Caco-2 (cell line): ENCODE measurements at regions not wholly inside any gene's neighbourhood (a gene's known extent, or its start where the extent isn't known, plus 50 kb on each side); places are given as distances from the start of the nearest gene placed in this dataset.

Experiments used
- BruUV-seq: library from RNA; stranded (reverse); fragments of 400-500 nt; replicated peaks from 2 replicates; lab custom pipeline; 2021; lab: Mats Ljungman, UMichigan
- CTCF ChIA-PET: fragments of 300-600 bp; sonication (Branson Sonifier 250); formaldehyde crosslinking; loops from one replicate; lab custom pipeline; 2022; ENCODE audit warnings: antibody characterized with exemption; lab: Charles Lee
- POLR2A ChIA-PET: fragments of 300-600 bp; sonication (Branson Sonifier 250); formaldehyde crosslinking; loops from one replicate; lab custom pipeline; 2022; ENCODE audit warnings: antibody characterized with exemption; lab: Charles Lee
- DNase-seq, 2 experiments: peaks; one replicate each; pipeline versions ENCODE4 v3.0.0 to v3.0.0-alpha.2; 2020 to 2022
- H3K27me3 ChIP-seq: replicated peaks from 2 replicates; pipeline ENCODE4 v1.6.0; 2011; ENCODE audit warnings: low read length; ENCODE audit not compliant: control insufficient read depth, insufficient read depth
- H3K36me3 ChIP-seq: 2 replicates; pipeline ENCODE4 v1.5.1; 2011; ENCODE audit warnings: low read length; ENCODE audit not compliant: control insufficient read depth, insufficient read depth
- H3K4me1 ChIP-seq: fragments of 250-450 bp; sonication (Bioruptor Pico); 2 replicates; pipeline ENCODE4 v1.5.1; 2020; ENCODE audit warnings: mild to moderate bottlenecking
- H3K4me3 ChIP-seq: 2 replicates; pipeline ENCODE4 v1.5.1; 2011; ENCODE audit warnings: low read depth, mild to moderate bottlenecking, control low read depth, low read length
- H3K9me3 ChIP-seq: fragments of 250-450 bp; sonication (Bioruptor Pico); 2 replicates; pipeline ENCODE4 v1.5.1; 2020; ENCODE audit warnings: mild to moderate bottlenecking, moderate library complexity
- H3K27ac Mint-ChIP-seq: one replicate; pipeline ENCODE4 v1.8.0; 2022; ENCODE audit warnings: mixed read lengths; ENCODE audit not compliant: unreplicated experiment
- H3K27me3 Mint-ChIP-seq: one replicate; pipeline ENCODE4 v1.8.0; 2022; ENCODE audit warnings: mixed read lengths; ENCODE audit not compliant: insufficient read depth, unreplicated experiment
- H3K36me3 Mint-ChIP-seq: one replicate; pipeline ENCODE4 v1.8.0; 2022; ENCODE audit warnings: mild to moderate bottlenecking, mixed read lengths; ENCODE audit not compliant: insufficient read depth, unreplicated experiment
- H3K4me1 Mint-ChIP-seq: one replicate; pipeline ENCODE4 v1.8.0; 2022; ENCODE audit warnings: low read depth, mixed read lengths; ENCODE audit not compliant: unreplicated experiment
- H3K4me3 Mint-ChIP-seq: one replicate; pipeline ENCODE4 v1.8.0; 2022; ENCODE audit warnings: mild to moderate bottlenecking, moderate library complexity, mixed read lengths; ENCODE audit not compliant: unreplicated experiment
- H3K9me3 Mint-ChIP-seq: one replicate; pipeline ENCODE4 v1.8.0; 2022; ENCODE audit warnings: mixed read lengths; ENCODE audit not compliant: unreplicated experiment
- intact Hi-C: fragments of 100-400 bp; cut with micrococcal nuclease; formaldehyde crosslinking; loops from one replicate; pipeline ENCODE4 v1.10.0; 2022; ENCODE audit not compliant: unreplicated experiment
- TF ChIP-seq, protein P1 (sequence below), 2 experiments: fragments of 200-600 bp in 1 of 2; IDR thresholded peaks; 1 replicate in 1 of 2; 2 replicates in 1 of 2; pipeline versions ENCODE4 v1.5.1 to v1.8.0; 2011 to 2022; ENCODE audit warnings: antibody characterized with exemption in 1 of 2, control low read depth in 1 of 2, inconsistent platforms in 1 of 2, low read depth in 1 of 2, low read length in 1 of 2, mild to moderate bottlenecking in 1 of 2, moderate library complexity in 1 of 2; ENCODE audit not compliant: insufficient read depth in 1 of 2, severe bottlenecking in 1 of 2, unreplicated experiment in 1 of 2

- H3K4me3 ChIP-seq, result no peak overlapping the region
- Mint-ChIP-seq H3K27ac (no peak overlapping the region), H3K4me3 (no peak overlapping the region), H3K27me3 (peaks cover 14% of the 10 kb centered on the region), H3K36me3 (no peaks in the 10 kb centered on the region), H3K9me3 (no peaks in the 10 kb centered on the region), H3K4me1 (no peaks in the 10 kb centered on the region)
- no TSS peak for BruUV-seq
- H3K36me3 ChIP-seq, result no peaks in the 10 kb centered on the region
- no peaks in the 10 kb centered on the region for H3K4me1 ChIP-seq
- ChIA-PET CTCF (no interaction called here), POLR2A (no interaction called here)
- TF ChIP-seq, protein P1, sequence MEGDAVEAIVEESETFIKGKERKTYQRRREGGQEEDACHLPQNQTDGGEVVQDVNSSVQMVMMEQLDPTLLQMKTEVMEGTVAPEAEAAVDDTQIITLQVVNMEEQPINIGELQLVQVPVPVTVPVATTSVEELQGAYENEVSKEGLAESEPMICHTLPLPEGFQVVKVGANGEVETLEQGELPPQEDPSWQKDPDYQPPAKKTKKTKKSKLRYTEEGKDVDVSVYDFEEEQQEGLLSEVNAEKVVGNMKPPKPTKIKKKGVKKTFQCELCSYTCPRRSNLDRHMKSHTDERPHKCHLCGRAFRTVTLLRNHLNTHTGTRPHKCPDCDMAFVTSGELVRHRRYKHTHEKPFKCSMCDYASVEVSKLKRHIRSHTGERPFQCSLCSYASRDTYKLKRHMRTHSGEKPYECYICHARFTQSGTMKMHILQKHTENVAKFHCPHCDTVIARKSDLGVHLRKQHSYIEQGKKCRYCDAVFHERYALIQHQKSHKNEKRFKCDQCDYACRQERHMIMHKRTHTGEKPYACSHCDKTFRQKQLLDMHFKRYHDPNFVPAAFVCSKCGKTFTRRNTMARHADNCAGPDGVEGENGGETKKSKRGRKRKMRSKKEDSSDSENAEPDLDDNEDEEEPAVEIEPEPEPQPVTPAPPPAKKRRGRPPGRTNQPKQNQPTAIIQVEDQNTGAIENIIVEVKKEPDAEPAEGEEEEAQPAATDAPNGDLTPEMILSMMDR (IDR thresholded peaks at IDR 0.05; ENCODE audit: insufficient read depth in 1 of 2, low read depth in 1 of 2, low read length in 1 of 2, severe bottlenecking in 1 of 2, unreplicated experiment in 1 of 2), result no peak
- intact Hi-C loops, result no loop called here
- H3K9me3 ChIP-seq, result no peaks in the 10 kb centered on the region
- no peaks in the 10 kb centered on the region for H3K27me3 ChIP-seq
- DNase-seq, result no peak
These were observed 504.9 kb downstream of the GALR1 start for GRCh38 chr18:77754475-77755044.

DNA sequence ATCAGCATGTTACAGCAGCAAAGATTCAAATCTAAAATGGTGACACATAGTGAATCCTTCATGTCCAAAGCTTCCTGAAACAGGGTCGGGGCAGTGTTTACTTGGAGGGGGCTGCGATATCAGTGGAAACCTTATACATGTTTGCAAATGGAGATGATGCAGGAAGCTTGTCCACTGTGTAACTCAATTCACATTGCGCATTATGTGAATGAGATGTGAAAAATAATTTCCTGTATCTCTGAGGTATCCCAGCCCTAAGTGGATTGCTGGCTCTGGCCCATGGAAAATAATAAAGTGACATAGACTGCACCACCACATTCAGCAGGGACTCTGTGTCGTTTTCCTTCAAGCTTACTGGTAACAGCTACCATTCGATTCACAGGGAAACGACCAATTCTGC lies 505.5 kb downstream of the GALR1 start:
- intact Hi-C loops, result no loop called here
- H3K36me3 ChIP-seq, result no peaks in the 10 kb centered on the region
- BruUV-seq, result no TSS peak
- no peaks in the 10 kb centered on the region for H3K9me3 ChIP-seq
- H3K4me1 Mint-ChIP-seq, result no peaks in the 10 kb centered on the region
- no peak for DNase-seq
- H3K27me3 ChIP-seq, result no peaks in the 10 kb centered on the region
- no peak overlapping the region for H3K4me3 ChIP-seq
- TF ChIP-seq, protein P1 (IDR thresholded peaks at IDR 0.05; ENCODE audit: insufficient read depth in 1 of 2, low read depth in 1 of 2, low read length in 1 of 2, severe bottlenecking in 1 of 2, unreplicated experiment in 1 of 2), result no peak
- ChIA-PET POLR2A (no interaction called here), CTCF (no interaction called here)
- no peaks in the 10 kb centered on the region for H3K4me1 ChIP-seq
- no peak overlapping the region for H3K27ac Mint-ChIP-seq
- H3K27me3 Mint-ChIP-seq, result peaks cover 14% of the 10 kb centered on the region
- H3K4me3 Mint-ChIP-seq, result no peak overlapping the region
- no peaks in the 10 kb centered on the region for H3K36me3 Mint-ChIP-seq
- H3K9me3 Mint-ChIP-seq, result no peaks in the 10 kb centered on the region

- no peaks in the 10 kb centered on the region for H3K4me1 ChIP-seq
- ChIA-PET CTCF (no interaction called here), POLR2A (no interaction called here)
- intact Hi-C loops, result no loop called here
- TF ChIP-seq, protein P1 (IDR thresholded peaks at IDR 0.05; ENCODE audit: insufficient read depth in 1 of 2, low read depth in 1 of 2, low read length in 1 of 2, severe bottlenecking in 1 of 2, unreplicated experiment in 1 of 2), result no peak
- no peaks in the 10 kb centered on the region for H3K9me3 Mint-ChIP-seq
- H3K36me3 Mint-ChIP-seq, result no peaks in the 10 kb centered on the region
- H3K27ac Mint-ChIP-seq, result no peak overlapping the region
- no peak overlapping the region for H3K4me3 Mint-ChIP-seq
- no TSS peak for BruUV-seq
- H3K36me3 ChIP-seq, result no peaks in the 10 kb centered on the region
- no peaks in the 10 kb centered on the region for H3K9me3 ChIP-seq
- no peaks in the 10 kb centered on the region for H3K4me1 Mint-ChIP-seq
- no peak overlapping the region for H3K4me3 ChIP-seq
- DNase-seq, result no peak
- no peaks in the 10 kb centered on the region for H3K27me3 ChIP-seq
- peaks cover 17% of the 10 kb centered on the region for H3K27me3 Mint-ChIP-seq
These were observed 511.7 kb downstream of the GALR1 start for GRCh38 chr18:77761332-77761731.
